ENCODE measurements at regions not wholly inside any gene's neighbourhood (a gene's known extent, or its start where the extent isn't known, plus 50 kb on each side); places are given as distances from the start of the nearest gene placed in this dataset.

GRCh38 chr3:144487011-144487410 lies 515.4 kb downstream of the DIPK2A start:
- Histone ChIP-seq H4K5ac (ENCODE audit: insufficient read length, low read depth, low read length) (no peak overlapping the region), H3K18ac (ENCODE audit: insufficient read length, low read depth, low read length) (no peak overlapping the region), H2BK12ac (ENCODE audit: insufficient read length, low read depth, low read length) (no peak overlapping the region), H2BK5ac (ENCODE audit: insufficient read length, low read length) (no peak overlapping the region), H4K8ac (replicated peaks; ENCODE audit: insufficient read length, low read depth, low read length) (no peak overlapping the region), H2BK120ac (ENCODE audit: low read depth, low read length, poor library complexity, severe bottlenecking) (no peak overlapping the region), H3K23ac (ENCODE audit: insufficient read length, low read depth, low read length) (no peak overlapping the region), H2BK15ac (ENCODE audit: low read depth, low read length) (no peak overlapping the region), H3K79me1 (ENCODE audit: insufficient read depth, low read depth, low read length, poor library complexity, severe bottlenecking) (no peaks in the 10 kb centered on the region), H3K4me1 (ENCODE audit: insufficient read depth, low read length) (peaks cover 3% of the 10 kb centered on the region; the same call in 1 of the 2 replicates), H2AK5ac (ENCODE audit: insufficient read length, low read length) (no peak overlapping the region), H3K4me2 (ENCODE audit: insufficient read depth, insufficient read length, low read length) (no peak overlapping the region), H3K9me3 (ENCODE audit: control insufficient read depth, low read depth, low read length) (no peaks in the 10 kb centered on the region), H3T11ph (ENCODE audit: low read length) (no peak overlapping the region), H4K91ac (ENCODE audit: insufficient read length, low read depth, low read length) (no peak overlapping the region), H3K9ac (ENCODE audit: extremely low read depth, insufficient read length, low read length) (no peak overlapping the region), H2BK20ac (ENCODE audit: low read depth, low read length, poor library complexity, severe bottlenecking) (no peak overlapping the region), H2AFZ (ENCODE audit: low read length) (no peak overlapping the region), H3K27ac (ENCODE audit: insufficient read length, low read depth, low read length) (no peak overlapping the region), H3K23me2 (ENCODE audit: insufficient read length, low read depth, low read length, poor library complexity, severe bottlenecking) (no peaks in the 10 kb centered on the region), H3K56ac (ENCODE audit: insufficient read length, low read depth, low read length) (no peak overlapping the region), H3K4ac (ENCODE audit: low read depth, low read length) (no peak overlapping the region), H4K20me1 (ENCODE audit: control insufficient read depth, insufficient read depth, insufficient read length) (no peaks in the 10 kb centered on the region), H3K14ac (ENCODE audit: insufficient read depth, low read length) (no peak overlapping the region), H3K27me3 (ENCODE audit: insufficient read depth, low read length) (no peaks in the 10 kb centered on the region), H3K79me2 (ENCODE audit: insufficient read depth, low read length) (no peaks in the 10 kb centered on the region)
- H3K36me3 Mint-ChIP-seq (ENCODE audit: insufficient read depth in 1 of 3, low read depth in 3 of 3), result no peaks in the 10 kb centered on the region
- TF ChIP-seq CTCF (conservative IDR thresholded peaks at IDR 0.05), result no peak
- no peak overlapping the region for H3K4me3 Mint-ChIP-seq
- no peaks in the 10 kb centered on the region for H3K9me3 Mint-ChIP-seq
- peaks cover 16 to 19% of the 10 kb centered on the region in 2 experiments for H3K4me1 Mint-ChIP-seq
- H3K27ac Mint-ChIP-seq, result no peak overlapping the region
- no peaks in the 10 kb centered on the region for H3K27me3 Mint-ChIP-seq (ENCODE audit: low read depth)
- no peak for DNase-seq

All from H9 (cell line).